ENCODE measurements at regions not wholly inside any gene's neighbourhood (a gene's known extent, or its start where the extent isn't known, plus 50 kb on each side); places are given as distances from the start of the nearest gene placed in this dataset.

- TF ChIP-seq RREB1 (CRISPR knock-in tag; IDR thresholded peaks at IDR 0.05) (no peak), ZNF277 (CRISPR knock-in tag; IDR thresholded peaks at IDR 0.05; ENCODE audit: borderline replicate concordance) (no peak), MYBL2 (IDR thresholded peaks at IDR 0.05; ENCODE audit: low read depth) (no peak), MYBL2 (CRISPR knock-in tag; IDR thresholded peaks at IDR 0.05; ENCODE audit: borderline replicate concordance) (no peak), ATF2 (CRISPR knock-in tag; IDR thresholded peaks at IDR 0.05) (no peak), JUNB (CRISPR knock-in tag; conservative IDR thresholded peaks at IDR 0.05) (no peak), CREBBP (IDR thresholded peaks at IDR 0.05; ENCODE audit: low read depth, low read length) (no peak)
These were observed 80.2 kb downstream of the NTMT2 start (continued) for GRCh38 chr1:170225781-170226530.
